HepG2 (cell line): ENCODE measurements at regions not wholly inside any gene's neighbourhood (a gene's known extent, or its start where the extent isn't known, plus 50 kb on each side); places are given as distances from the start of the nearest gene placed in this dataset.

ENCODE experiments used
- ATAC-seq: fragments of 200-7000 bp; cut with Tn5 transposase; 3 replicates; pipeline ENCODE4 v1.9.1; 2020; ENCODE audit warnings: mild to moderate bottlenecking, moderate library complexity
- BruUV-seq: library from RNA; stranded (reverse); fragments of 400-500 nt; replicated peaks from 2 replicates; lab custom pipeline; 2021; lab: Mats Ljungman, UMichigan
- CTCF ChIA-PET: fragments of 300-600 bp; formaldehyde crosslinking; extraction: SDS; loops from one replicate; lab custom pipeline; 2021; ENCODE audit warnings: low total read pairs, inconsistent platforms, low intra/inter-chr PET ratio; lab: Yijun Ruan, JAX
- POLR2A ChIA-PET: fragments of 350-600 bp; sonication (Branson Sonifier 250); formaldehyde crosslinking; loops from one replicate; lab custom pipeline; 2020; ENCODE audit warnings: antibody characterized with exemption, inconsistent platforms; lab: Yijun Ruan, JAX
- DNase-seq: peaks from one replicate; pipeline ENCODE4 v3.0.0-alpha.2; 2015; ENCODE audit warnings: low spot score
- FAIRE-seq: peaks from 3 replicates; lab custom pipeline; 2011; peaks lifted over from hg19 to GRCh38; lab: Jason Lieb, UNC
- H2AFZ ChIP-seq: one replicate; pipeline ENCODE4 v1.6.1; 2011; ENCODE audit warnings: low read length, inconsistent platforms
- H3K27ac ChIP-seq: fragments of 300-600 bp; 3 replicates; pipeline ENCODE4 v1.8.0; 2011; ENCODE audit warnings: mixed run types, mild to moderate bottlenecking, mixed read lengths, low read length, inconsistent platforms; ENCODE audit not compliant: insufficient read depth; ENCODE audit errors: extremely low read length
- H3K27me3 ChIP-seq, 2 experiments: fragments of 200-600 bp in 1 of 2; 2 replicates in 1 of 2; 3 replicates in 1 of 2; pipeline versions ENCODE4 v1.6.0 to v1.8.0; 2011; ENCODE audit warnings: low read length in 2 of 2, mild to moderate bottlenecking in 2 of 2, moderate library complexity in 2 of 2, inconsistent platforms in 1 of 2; ENCODE audit not compliant: insufficient read depth in 2 of 2, control insufficient read depth in 1 of 2
- H3K36me3 ChIP-seq, 2 experiments: fragments of 200-600 bp in 1 of 2; replicated peaks in 1 of 2; 2 replicates in 1 of 2; 3 replicates in 1 of 2; pipeline versions ENCODE4 v1.5.1 to v1.8.0; 2011; ENCODE audit warnings: low read length in 2 of 2, inconsistent platforms in 1 of 2; ENCODE audit not compliant: insufficient read depth in 2 of 2, control insufficient read depth in 1 of 2
- H3K4me1 ChIP-seq: 2 replicates; pipeline ENCODE4 v1.5.1; 2012; ENCODE audit warnings: low read length, inconsistent platforms; ENCODE audit not compliant: insufficient read depth
- H3K4me2 ChIP-seq: 2 replicates; pipeline ENCODE4 v1.6.0; 2011; ENCODE audit warnings: low read depth, low read length, inconsistent platforms
- H3K4me3 ChIP-seq, 3 experiments: fragments of 200-600 bp in 1 of 3; sonication (generic), shearing (Covaris generic) in 1 of 3; replicated peaks in 1 of 3; 2 replicates each; pipeline ENCODE4 v1.5.1; 2011 to 2016; ENCODE audit warnings: low read length in 3 of 3, inconsistent platforms in 2 of 3, low read depth in 2 of 3, mild to moderate bottlenecking in 2 of 3, control low read depth in 1 of 3, mixed read lengths in 1 of 3; ENCODE audit not compliant: insufficient read depth in 1 of 3
- H3K79me2 ChIP-seq: one replicate; pipeline ENCODE4 v1.6.1; 2011; ENCODE audit warnings: low read length, inconsistent platforms; ENCODE audit not compliant: insufficient read depth
- H3K9ac ChIP-seq: 2 replicates; pipeline ENCODE4 v1.6.0; 2011; ENCODE audit warnings: mild to moderate bottlenecking, low read depth, low read length, inconsistent platforms; ENCODE audit not compliant: insufficient read depth
- H3K9me3 ChIP-seq: 2 replicates; pipeline ENCODE4 v1.5.1; 2012; ENCODE audit warnings: mild to moderate bottlenecking, low read length
- H4K20me1 ChIP-seq: 2 replicates; pipeline ENCODE4 v1.6.0; 2011; ENCODE audit warnings: inconsistent platforms, mild to moderate bottlenecking, low read length, moderate library complexity; ENCODE audit not compliant: insufficient read depth
- CCAR2 ChIP-seq: fragments of 200-400 bp; formaldehyde crosslinking; optimal IDR thresholded peaks from 2 replicates; pipeline ENCODE3; 2018; ENCODE audit warnings: low read depth, mild to moderate bottlenecking, low read length, moderate library complexity
- CHCHD3 ChIP-seq: sonication (generic); formaldehyde crosslinking; IDR thresholded peaks from 2 replicates; pipeline ENCODE4 v1.8.0; 2022; ENCODE audit warnings: mild to moderate bottlenecking, missing genetic modification reagents, moderate library complexity
- CHD2 ChIP-seq: IDR thresholded peaks from 2 replicates; pipeline ENCODE4 v1.6.1; 2011; ENCODE audit warnings: low read depth, low read length, improper control_type of control experiment
- GLI4 ChIP-seq: sonication (generic); formaldehyde crosslinking; IDR thresholded peaks from 2 replicates; pipeline ENCODE4 v1.5.1; 2020; ENCODE audit warnings: missing genetic modification reagents, mild to moderate bottlenecking, moderate library complexity, borderline replicate concordance
- GLMP ChIP-seq: sonication (generic); formaldehyde crosslinking; IDR thresholded peaks from 2 replicates; pipeline ENCODE4 v1.9.0; 2021; ENCODE audit warnings: missing genetic modification reagents, mild to moderate bottlenecking, borderline replicate concordance
- ISX ChIP-seq: sonication (generic); formaldehyde crosslinking; conservative IDR thresholded peaks from 2 replicates; pipeline ENCODE4 v1.5.0; 2020; ENCODE audit warnings: missing genetic modification reagents
- PAX8 ChIP-seq: sonication (generic); formaldehyde crosslinking; IDR thresholded peaks from 2 replicates; pipeline ENCODE4 v1.8.0; 2022; ENCODE audit warnings: mild to moderate bottlenecking, missing genetic modification reagents, borderline replicate concordance
- RAD51 ChIP-seq: fragments of 450-650 bp; IDR thresholded peaks from 2 replicates; pipeline ENCODE4 v1.6.1; 2016; ENCODE audit warnings: borderline replicate concordance
- RXRB ChIP-seq: IDR thresholded peaks from 2 replicates; pipeline ENCODE4 v1.6.1; 2016; ENCODE audit warnings: borderline replicate concordance, missing genetic modification reagents, missing compliant biosample characterization
- SRF ChIP-seq: IDR thresholded peaks from 2 replicates; pipeline ENCODE4 v1.6.1; 2011; ENCODE audit warnings: mild to moderate bottlenecking, low read depth, low read length, moderate library complexity
- SRSF1 ChIP-seq: fragments of 200-400 bp; formaldehyde crosslinking; optimal IDR thresholded peaks from 2 replicates; pipeline ENCODE3; 2017; ENCODE audit warnings: mild to moderate bottlenecking, low read depth, low read length, moderate library complexity
- ZBTB34 ChIP-seq: sonication (generic); formaldehyde crosslinking; IDR thresholded peaks from 2 replicates; pipeline ENCODE4 v1.8.0; 2022; ENCODE audit warnings: mild to moderate bottlenecking, missing genetic modification reagents
- ZNF121 ChIP-seq: sonication (generic); formaldehyde crosslinking; IDR thresholded peaks from 2 replicates; pipeline ENCODE4 v1.5.0; 2020; ENCODE audit warnings: mild to moderate bottlenecking, missing genetic modification reagents
- ZNF292 ChIP-seq: sonication (generic); formaldehyde crosslinking; IDR thresholded peaks from 2 replicates; pipeline ENCODE4 v1.8.1; 2022; ENCODE audit warnings: mild to moderate bottlenecking, low read depth, missing genetic modification reagents, borderline replicate concordance
- WGBS: methylation state at CpG from one replicate; pipeline ENCODE4 v1.1.6; 2017; ENCODE audit warnings: low lambda C conversion rate; 5-methylcytosine and 5-hydroxymethylcytosine counted together
- in situ Hi-C: cut with HindIII; loops from 2 replicates; pipeline ENCODE4 v1.10.0; 2017; ENCODE audit warnings: low pct_unique_long_range_greater_than_20kb; ENCODE audit not compliant: extremely low pct_ligation_motif_present
- intact Hi-C: fragments of 100-400 bp; cut with micrococcal nuclease; formaldehyde crosslinking; loops from one replicate; pipeline ENCODE4 v1.10.0; 2022; ENCODE audit not compliant: unreplicated experiment
- TF ChIP-seq, protein P1 (sequence below), 2 experiments: sonication (generic) in 1 of 2; formaldehyde crosslinking in 1 of 2; IDR thresholded peaks; 2 replicates each; pipeline versions ENCODE4 v1.5.1 to v1.6.1; 2011 to 2020; ENCODE audit warnings: borderline replicate concordance in 1 of 2, low read depth in 1 of 2, low read length in 1 of 2, mild to moderate bottlenecking in 1 of 2, missing genetic modification reagents in 1 of 2, moderate library complexity in 1 of 2

- POLR2A ChIA-PET, result no interaction called here
- Histone ChIP-seq H3K79me2 (no peaks in the 10 kb centered on the region), H3K27ac (no peak overlapping the region), H3K4me3 (no peak overlapping the region), H2AFZ (no peak overlapping the region), H4K20me1 (no peaks in the 10 kb centered on the region), H3K27me3 (no peaks in the 10 kb centered on the region), H3K4me1 (no peaks in the 10 kb centered on the region), H3K36me3 (no peaks in the 10 kb centered on the region), H3K4me2 (no peak overlapping the region), H3K9me3 (no peaks in the 10 kb centered on the region), H3K9ac (no peak overlapping the region)
- intact Hi-C loops (no loop called here), in situ Hi-C loops (no loop called here)
- FAIRE-seq (no peak), ATAC-seq (no peak), DNase-seq (no peak)
- WGBS, result 3% methylated on average over 3 of the region's 3 CpGs
- CTCF ChIA-PET, result no interaction called here
- TF ChIP-seq RAD51, result peak; percentile 50; the same call in 1 of the 2 replicates
- TF ChIP-seq ZNF292, result no peak
- TF ChIP-seq, protein P1, sequence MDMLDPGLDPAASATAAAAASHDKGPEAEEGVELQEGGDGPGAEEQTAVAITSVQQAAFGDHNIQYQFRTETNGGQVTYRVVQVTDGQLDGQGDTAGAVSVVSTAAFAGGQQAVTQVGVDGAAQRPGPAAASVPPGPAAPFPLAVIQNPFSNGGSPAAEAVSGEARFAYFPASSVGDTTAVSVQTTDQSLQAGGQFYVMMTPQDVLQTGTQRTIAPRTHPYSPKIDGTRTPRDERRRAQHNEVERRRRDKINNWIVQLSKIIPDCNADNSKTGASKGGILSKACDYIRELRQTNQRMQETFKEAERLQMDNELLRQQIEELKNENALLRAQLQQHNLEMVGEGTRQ (IDR thresholded peaks at IDR 0.05; ENCODE audit: low read depth, low read length), result peak; percentile 59
- TF ChIP-seq, protein P1 (CRISPR knock-in tag; IDR thresholded peaks at IDR 0.05; ENCODE audit: borderline replicate concordance), result no peak
- BruUV-seq, result no TSS peak
These were observed 172.0 kb downstream of the SLC6A15 start for GRCh38 chr12:84740602-84741001.

DNA sequence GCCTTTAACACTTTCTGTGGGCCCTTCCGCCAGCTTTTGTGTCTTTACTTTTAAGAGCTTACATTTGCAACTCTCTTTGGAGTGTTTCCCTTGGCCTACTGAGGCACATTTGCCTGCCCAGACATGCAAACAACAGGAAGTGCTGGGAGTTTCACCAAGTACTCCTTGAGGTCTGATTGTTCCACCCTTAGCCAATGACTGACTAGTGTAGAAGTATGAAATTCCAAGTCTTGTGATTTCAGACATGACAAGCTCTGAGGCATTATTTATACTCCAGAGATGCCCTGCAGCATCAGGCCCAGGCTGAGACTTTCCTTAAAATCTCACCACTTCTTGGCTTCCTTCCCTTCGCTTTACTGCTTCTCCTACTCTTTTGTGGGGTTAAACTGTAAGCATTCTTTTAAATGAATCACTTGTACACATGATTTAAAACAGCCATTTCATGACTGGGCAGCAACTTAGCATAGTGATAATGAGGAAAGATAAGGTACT, 174.1 kb downstream of the SLC6A15 start:
- BruUV-seq, result no TSS peak
- H3K27ac ChIP-seq, result no peak overlapping the region
- ATAC-seq, result no peak

More for the DNA sequence above, 174.1 kb downstream of the SLC6A15 start:
- DNase-seq, result no peak
- Histone ChIP-seq H3K4me2 (no peak overlapping the region), H4K20me1 (no peaks in the 10 kb centered on the region), H3K9me3 (no peaks in the 10 kb centered on the region), H3K4me1 (no peaks in the 10 kb centered on the region), H3K4me3 (no peak overlapping the region), H3K27me3 (no peaks in the 10 kb centered on the region), H3K9ac (no peak overlapping the region)
- no peak for FAIRE-seq
- in situ Hi-C loops, result no loop called here
- CTCF ChIA-PET, result no interaction called here
- TF ChIP-seq GLI4, result no peak
- no peak for TF ChIP-seq SRF
- no peak for TF ChIP-seq CCAR2
- TF ChIP-seq ISX (CRISPR knock-in tag), result no peak
- no peak for TF ChIP-seq CHD2
- no peak for TF ChIP-seq ZBTB34 (CRISPR knock-in tag)
- TF ChIP-seq CHCHD3 (CRISPR knock-in tag), result no peak
- TF ChIP-seq PAX8 (CRISPR knock-in tag), result no peak
- no peak for TF ChIP-seq SRSF1
- no peak for TF ChIP-seq RXRB (CRISPR knock-in tag)
- no peak for TF ChIP-seq GLMP (CRISPR knock-in tag)
- TF ChIP-seq ZNF121, result no peak
- TF ChIP-seq, all 625 proteins: peak for 0
- POLR2A ChIA-PET, result no interaction called here
- H3K79me2 ChIP-seq, result no peaks in the 10 kb centered on the region
- intact Hi-C loops, result no loop called here
- WGBS, result 28% methylated on average over 2 of the region's 2 CpGs
- H2AFZ ChIP-seq, result no peak overlapping the region
- no peaks in the 10 kb centered on the region for H3K36me3 ChIP-seq
